CD4-positive, alpha-beta T cell treated with Interleukin-21 for 1 hour (primary cell): ENCODE measurements at regions not wholly inside any gene's neighbourhood (a gene's known extent, or its start where the extent isn't known, plus 50 kb on each side); places are given as distances from the start of the nearest gene placed in this dataset.
A peak's percentile ranks its signal among the peaks of the same experiment; 100 is the strongest.

Experiments used
- DNase-seq: peaks from one replicate; pipeline ENCODE4 v3.0.0-alpha.2; 2020

DNA sequence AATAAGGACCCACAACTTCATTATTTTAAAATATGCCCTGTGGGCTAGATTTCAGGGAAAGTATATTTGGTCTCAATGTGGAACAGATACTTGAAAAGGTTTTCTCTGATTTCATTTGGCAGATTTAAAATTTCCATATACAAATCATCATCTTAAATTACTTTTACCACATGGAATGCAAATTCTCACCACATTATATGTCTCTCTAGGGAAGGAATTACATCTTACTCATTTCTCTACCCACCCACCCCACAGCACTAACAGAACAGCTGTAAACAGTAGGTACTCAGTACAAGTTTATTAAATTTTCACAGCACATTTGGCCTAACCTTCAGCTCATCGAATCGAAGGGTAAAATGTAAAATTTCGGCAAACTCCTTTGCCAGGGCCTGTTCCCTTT is 104.0 kb downstream of the CYRIA start:
- DNase-seq: no peak

DNA sequence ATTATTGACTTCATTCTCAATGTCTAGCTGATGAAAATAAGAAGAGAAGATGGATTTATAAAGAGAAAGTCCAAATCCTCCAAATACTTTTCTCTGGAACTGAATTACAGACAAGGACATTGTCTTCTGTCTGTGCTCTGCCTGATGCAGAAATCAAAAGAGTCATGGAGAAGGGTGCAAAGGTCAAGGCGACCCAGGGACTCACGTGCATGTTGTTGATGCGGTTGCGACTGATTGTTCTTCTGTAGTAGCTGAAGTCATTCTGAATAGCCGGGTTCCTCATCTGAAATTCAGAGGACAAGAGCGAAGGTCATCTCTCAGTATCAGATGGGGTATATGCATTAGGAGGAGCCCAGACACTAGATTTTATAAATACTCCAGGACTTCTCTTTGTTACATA is 104.4 kb downstream of the CYRIA start:
- no peak for DNase-seq

DNA sequence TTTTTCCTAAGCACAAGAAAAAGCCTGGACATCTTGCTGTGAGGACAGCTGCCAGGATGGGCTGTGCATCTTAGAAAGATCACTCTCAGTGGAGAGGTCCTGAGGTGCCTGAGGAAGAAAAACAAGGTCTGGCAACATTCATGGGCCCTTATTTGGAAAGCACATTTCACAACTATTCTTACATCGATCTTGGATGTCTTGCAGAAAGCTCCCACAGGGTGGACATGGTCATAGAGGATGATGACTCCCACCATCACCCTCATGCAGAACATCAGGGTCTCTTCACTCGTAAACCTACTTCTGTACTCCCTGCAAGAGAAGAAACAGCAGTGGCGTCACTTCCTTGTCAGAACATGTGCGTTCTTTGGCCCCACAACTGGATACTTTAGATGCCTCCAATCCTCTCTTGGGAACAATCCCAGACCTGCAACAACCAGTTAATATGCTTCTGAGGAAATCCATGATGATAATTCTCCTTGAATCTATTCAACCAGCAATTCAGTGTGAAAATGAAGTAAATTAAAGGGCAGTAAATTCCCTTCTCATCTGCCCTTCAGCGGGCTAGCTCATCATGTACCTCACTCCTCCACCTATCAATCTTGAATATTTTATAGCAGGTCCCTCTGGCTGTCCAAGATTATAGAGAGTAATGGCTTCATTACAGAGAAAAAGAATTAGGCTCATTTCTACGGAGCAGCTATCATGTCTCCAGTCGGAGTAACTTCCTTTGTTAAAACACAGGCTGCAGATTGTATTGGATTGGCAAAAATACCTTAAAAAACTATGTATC is 106.2 kb downstream of the CYRIA start:
- no peak for DNase-seq

DNA sequence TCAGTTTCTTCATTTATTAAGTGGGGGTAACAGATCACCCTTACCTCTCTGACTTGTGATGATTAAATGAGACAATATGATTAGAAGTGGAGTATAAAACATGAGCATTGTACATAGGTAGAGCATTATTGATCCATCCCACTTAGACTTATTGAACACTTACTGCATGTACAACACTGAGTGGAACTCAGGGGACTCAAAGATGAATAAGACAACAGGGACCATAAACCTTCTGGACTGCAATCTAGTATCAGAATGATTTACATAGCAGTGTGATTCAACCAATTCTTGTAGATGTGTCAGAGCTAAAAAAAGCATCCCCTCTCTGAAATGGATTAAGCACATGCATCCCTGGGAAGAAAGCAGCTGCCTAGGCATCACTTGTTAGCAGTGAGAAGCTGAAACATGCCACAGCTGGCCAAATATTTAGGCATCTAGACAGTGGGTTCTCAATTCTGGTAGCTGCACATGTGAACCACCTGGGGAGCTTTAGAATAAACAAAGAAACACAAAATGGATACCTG is 111.5 kb downstream of the CYRIA start:
- no peak for DNase-seq

DNA sequence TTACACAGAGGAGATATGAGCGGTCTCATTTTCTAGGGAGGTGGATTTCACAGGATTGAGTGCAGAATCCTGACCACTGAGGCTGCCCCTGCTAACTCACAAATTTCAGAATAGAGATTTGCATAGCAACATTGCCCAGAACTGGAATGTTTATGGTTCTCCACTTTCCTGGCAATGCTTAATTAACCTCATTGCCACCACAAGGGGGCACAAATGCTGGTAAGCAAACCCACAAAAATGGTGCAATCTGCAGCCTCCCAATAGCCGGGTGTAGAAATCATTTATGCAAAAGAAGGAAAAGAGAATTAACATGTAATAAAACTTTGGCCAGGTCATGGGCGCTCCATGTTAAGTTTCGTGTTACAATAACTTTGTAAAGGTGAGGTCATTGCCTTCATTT is 112.4 kb downstream of the CYRIA start:
- DNase-seq: peak; percentile 8

DNA sequence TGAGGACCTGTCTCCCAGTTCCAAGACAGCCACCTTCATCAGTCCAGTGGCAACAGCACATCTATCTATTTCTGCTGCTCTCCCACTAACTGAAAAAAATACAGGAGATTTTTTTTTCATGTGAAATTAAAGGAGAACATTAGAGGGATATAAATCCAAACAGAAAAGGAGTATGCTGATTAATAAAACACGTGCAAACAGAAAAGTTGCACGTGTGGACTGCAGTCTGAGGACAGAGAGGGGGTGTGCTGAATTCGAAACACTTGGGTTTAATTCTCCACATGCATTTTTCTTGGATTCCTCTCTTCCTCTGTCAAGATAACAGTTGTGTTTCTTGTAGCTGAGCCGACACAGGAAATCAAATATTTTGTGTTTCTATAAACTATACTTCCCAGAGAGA is 113.4 kb downstream of the CYRIA start:
- DNase-seq: no peak

DNA sequence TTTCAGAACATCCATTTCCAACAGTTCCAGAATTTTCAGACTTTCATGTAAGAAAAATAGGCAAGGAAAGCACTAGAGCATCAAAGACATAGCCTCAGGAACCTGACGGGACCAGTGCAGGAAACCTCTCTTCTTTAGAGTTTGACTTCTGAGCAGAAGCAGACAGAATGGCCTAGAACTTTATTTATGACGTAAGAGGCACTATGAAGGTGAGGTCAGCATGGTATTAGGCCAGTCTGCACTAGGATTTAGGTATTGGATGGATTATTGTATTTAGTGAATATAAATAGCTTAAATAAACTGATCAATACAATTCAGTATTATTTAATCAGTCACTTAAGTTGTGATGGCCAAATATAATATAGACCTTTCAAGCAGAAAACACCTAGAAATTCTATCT is 117.6 kb downstream of the CYRIA start:
- DNase-seq: no peak

DNA sequence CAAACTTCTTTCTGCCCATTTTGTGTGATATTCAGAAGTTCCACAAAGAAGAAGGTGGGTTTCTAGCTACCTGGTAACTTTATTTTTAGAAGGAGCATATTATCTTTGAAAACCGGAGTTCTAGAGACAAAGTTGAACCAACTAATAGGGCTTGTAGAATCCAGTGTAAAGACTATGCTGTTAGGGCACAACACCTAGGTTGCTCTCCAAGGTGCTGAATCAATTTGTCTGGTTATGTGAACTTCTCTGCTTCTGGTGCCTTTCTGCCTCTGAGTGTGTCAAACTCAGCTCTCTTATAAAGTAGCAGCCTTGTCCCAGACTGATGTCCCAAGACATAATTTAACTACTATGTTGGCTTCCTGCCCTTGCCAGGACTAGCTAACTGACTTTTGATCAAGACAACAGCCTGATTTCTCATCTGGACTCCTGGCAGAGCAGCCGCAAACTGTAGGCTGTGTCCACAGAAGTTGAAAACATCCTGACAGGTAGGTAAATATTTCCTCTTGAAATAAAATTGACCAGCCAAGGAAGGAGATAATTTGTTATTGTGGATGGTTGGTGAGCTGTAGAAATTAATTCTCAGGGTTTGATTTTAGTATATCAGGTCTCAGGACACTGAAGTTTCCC is 119.4 kb downstream of the CYRIA start:
- peak; percentile 2 for DNase-seq

DNA sequence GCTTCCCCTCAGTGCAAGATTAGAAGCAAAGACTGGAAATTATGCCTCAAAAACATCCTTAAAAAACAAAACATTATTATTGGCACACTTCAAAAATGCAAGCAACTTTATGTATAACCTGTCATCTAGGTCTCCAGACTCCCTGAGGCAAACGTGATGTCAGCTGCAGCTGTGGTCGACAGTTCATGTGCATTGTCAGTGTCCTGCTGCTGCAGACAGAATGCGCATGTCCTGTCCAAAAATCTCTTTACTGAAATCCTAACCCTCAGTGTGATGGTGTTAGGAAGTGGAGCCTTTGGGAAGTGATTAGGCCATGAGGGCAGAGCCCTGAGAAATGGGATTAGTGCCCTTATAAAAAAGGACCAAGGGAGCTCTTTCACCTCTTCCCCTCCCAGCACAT is 126.9 kb downstream of the CYRIA start:
- DNase-seq: no peak

DNA sequence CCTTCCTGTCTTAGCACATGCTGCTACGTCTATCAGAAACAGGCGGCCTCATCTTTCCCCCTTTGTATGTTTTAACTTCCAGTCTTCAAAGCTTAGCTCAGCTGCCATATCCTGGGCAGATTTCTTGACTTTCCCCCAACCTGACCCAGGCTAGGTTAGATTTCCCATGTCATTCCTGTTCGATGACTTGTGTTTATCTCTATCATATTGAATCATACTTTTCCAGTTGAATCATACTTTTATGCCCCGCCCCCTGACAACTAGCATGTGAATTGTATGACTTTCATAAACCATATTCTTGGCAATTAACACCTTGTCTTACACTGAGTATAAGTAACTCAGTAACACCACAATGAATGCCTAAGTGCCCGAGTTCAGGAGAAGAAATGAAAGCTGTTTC is 128.3 kb downstream of the CYRIA start:
- DNase-seq: no peak

DNA sequence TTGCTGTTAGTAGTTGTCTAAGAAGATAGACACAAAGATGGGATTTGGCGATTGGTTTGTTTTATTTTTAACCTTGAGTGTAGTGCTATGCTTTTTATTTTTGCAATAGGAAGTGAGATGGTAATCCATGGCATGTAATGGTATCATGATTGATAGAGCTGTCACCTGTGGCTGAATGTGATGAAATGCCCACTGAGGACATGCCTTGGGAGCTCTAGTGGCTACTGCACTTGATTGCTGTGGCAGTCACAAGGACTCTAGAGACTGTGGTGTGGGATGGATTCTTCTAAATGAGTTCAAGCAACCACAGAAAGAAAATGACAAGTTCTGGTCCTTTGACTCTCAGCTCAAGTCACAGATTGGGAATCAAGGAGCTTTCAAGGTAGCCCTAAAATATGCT is 139.4 kb downstream of the CYRIA start:
- no peak for DNase-seq

DNA sequence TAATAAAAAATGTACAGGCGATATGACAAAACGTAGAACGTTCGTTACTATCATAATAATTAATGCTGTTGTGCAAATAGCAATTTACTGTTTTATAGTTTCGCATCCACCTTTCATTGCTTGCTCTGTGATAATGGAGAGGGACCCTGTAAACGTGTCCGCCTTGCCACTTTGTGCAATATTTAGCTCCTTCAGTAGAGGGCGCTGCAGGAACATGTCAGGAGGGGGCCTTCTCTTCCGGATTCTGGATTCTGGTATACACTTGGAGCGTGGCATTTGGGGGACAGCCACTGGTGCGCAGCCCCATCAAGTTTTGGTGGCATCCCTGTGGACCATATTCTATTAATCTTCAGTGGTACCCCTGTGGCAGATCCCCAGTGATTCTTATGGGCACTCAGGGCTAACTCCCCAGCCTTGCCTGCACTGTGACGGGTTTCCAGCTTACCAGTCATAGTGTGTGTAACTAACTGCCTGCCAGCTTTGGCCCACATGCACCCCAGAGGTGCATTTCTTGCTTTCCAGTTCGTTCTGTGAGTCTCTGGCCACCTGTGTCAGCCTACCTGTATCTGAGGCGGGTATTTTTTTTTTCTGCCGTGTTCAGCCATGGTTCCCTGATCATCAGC is 140.3 kb downstream of the CYRIA start:
- DNase-seq: peak; percentile 5

DNA sequence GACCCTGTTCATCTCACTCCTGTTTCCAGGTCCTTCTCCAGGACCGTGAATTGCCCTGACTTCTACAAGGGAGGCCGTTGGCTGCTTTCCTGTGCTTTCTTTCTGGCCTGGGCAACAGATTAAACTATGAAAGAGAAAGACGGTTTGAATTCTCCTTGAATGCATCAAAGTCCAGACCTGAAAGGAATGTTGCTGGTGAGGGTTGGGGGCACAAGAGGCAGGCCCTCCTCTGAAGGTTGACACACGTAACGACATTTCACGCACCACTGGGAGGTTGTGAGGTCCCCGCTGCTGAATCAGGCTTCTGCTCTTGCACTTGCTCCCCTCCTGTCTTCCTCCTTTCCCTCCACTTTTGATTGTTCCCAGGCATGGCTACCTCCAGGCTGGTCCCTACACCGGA is 141.9 kb downstream of the CYRIA start:
- no peak for DNase-seq

DNA sequence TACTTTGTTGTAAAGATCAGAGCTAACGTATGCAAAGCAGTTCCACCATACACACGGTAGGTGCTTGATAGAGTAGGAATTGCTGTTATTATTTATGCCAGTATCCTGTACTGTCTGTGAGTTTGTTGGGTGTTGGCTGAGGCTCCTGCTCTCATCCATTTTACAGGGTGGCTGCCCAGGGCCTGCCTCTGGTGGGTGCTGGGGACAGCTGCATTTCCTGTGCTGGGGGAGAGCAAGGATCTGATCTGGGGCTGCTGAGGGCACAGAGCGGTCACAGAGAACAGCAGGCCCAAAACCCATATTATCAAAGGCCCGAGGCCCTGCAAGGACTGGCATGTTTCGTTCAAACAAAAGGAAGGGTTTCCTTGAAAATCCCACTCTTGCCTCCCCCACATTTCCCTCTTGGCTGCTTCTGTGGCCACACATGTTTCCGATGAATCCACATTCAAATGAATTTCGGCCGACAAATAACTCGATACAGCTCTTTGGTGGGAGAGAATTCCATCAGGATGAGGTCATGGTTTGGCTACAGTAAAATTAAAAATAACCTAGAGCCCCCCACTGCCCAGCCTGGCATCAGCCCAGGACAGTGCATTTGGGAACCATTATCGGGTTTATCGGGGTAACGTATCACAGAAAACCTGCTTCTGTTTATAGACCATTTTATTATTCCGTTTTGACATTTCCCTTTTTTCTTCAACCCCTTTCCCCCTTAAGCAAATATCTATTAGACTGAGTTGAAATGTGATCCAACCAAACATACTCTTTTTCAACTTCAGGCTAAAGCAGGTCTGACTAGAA is 143.4 kb downstream of the CYRIA start:
- DNase-seq: no peak

DNA sequence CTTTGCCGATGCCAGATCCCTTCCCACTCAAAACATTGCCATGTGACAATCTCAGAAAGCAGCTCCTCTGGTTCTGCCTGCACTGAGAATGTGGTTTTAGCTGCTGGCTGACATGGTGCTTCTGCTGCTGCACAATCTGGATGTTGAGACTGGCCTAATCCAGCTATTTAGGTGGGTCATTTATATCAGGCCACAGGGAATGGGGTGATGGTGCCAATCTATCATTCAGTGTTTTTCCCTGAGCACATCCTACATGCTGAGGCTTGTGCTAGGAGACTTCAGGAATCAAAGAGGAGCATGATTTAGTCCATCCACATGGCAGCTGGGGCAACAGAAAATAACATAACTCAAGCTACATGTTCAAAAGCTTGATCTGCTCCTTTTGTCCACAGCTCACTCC is 144.7 kb downstream of the CYRIA start:
- no peak for DNase-seq

DNA sequence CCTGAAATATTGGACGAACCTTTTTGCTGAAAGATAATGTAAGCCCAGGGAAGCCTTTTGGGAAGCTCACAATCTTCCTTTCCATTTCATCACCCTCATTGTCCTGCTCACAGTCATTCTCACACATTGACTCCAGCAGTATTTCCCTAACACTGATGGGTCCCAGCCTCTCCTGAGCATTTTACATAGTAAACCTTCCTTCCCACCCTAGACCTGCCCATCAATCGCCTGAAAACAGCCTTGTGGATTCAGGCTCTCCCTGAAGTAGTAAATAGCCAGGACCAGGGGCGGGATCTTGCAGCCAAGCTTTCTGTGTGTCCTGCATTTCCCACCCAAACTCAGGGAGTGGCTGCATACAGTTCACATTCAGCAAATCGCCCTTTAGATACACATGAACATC is 149.9 kb downstream of the CYRIA start:
- DNase-seq: no peak

DNA sequence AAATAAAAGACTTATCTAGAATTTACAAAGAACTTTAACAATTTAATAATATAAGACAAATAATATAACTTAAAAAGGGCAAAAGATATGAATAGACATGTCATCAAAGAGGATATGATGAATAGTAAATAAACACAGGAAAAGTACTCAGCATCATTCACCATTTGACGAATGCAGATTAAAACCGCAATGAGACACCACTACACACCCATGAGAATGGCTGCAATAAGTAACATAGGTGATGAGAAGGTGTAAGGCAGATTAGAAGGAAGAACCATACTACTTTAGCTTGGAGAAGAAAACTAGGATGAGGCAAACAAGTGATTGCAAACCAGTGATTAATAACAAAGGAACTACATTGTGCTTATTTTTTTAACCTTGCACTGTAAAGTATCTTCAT is 152.0 kb downstream of the CYRIA start:
- no peak for DNase-seq

DNA sequence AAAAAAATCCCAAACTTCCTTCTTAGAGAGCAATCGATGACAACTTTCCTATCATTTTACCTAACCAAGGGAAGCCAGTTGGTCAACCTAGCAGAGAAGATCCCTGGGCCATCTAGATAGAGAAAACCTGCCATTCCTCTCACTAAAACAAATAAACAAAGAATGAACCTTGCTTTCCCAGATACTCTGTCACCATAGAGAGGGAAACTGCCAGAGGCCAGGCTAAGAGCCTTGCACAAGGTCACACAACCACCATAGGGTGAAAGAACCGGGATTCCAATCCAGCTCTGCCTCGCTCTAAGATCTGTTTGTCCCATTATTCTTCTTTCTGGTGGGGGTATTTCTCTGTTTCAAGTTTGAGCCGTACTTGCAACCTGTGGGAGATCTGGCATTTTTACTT is 154.6 kb downstream of the CYRIA start:
- DNase-seq: no peak

DNA sequence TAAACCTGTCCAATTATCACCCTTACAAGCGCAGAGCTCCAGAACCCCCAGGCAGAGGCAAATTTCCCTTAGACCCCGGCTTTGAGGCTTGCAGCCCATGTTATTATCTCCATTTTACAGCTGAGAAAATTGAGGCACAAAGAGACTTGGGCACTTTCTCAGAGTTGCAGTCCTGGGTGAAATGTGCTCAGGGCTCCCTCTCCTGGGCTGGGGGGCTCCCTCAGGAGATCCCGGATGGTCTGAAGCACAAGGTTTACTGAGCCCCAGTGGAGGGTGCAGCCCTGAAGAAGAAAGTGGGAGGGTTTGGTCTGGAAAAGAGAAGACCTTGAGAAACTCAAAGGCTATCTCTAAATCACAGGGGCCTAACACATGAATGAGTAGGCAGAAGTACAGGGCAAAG is 156.6 kb downstream of the CYRIA start:
- DNase-seq: no peak

DNA sequence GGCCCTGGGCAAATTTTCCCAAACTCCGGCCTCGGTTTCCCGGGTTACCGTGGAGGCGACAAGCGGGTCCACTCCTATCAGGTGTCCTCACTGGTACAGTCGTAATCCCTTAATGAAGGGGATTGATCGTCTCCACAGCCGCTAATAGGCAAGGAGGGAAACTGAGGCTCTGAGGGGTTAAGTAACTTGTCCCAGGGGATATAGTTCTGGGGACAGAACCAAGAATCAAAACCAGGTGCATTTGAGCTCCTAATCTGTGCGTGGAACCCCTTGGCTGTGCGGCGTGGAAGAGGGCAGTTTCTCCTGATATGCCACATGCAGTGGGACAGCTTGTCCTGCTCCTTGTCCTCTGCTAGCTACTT is 157.2 kb downstream of the CYRIA start:
- no peak for DNase-seq

DNA sequence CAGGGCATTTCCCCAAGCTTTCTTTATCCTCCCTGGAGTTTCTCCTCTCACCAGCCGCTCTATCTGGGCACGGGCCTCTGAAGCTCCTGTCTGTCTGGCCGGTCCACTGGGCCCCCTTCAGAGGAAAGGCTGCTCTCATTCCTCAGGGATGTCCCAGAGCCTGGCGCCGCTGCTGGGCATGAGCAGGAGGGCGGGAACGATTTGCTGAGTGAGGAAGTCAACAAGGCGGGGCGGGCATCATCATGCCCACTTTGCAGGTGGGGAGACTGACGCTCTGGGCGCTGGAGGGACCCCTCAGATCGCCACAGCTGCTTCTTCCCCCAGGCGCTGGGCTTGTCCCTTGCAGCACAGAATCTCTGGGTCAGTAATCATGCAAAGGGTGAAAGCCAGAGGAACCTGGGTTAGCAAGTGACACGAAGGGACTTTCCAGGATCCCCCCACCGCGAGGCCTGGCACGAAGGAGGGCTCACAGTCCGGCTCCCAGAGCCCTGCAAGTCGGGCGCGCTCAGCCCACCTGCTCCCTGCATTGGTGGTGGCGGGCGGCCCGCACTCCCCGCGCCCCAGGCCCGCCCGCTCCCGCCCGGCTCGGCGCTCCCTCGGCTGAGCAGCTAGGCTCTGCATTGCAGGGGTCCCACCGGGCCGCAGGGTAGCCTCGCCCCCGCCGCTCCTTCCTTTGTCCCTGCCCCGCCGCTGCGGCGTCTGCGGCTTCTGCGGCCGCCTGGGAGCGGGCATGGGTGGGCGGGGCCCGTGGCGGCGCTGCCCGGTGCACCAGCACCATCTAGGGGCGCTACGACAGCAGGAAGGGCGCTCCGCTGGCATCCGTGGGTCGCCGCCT is 157.8 kb downstream of the CYRIA start:
- no peak for DNase-seq

DNA sequence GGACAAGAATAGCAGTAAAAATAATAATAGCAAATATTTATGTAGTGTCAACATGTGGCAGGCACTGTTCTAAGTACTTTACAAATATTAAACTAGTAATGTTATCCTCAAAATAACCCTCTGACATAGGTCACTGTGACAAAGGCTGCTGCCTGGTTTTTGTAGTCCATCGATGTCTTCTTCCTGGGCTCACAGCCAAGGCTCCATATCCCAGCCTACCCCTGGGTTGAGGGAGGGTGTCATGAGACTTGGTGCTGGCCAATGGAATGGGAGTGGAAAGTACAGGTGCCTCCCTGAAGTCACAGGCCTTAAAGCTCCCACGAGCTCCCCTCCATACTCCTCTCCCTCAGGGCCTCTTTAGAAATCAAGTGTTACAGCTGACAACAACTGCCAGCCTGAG is 159.3 kb downstream of the CYRIA start:
- DNase-seq: no peak
